H9 (cell line): ENCODE measurements at regions not wholly inside any gene's neighbourhood (a gene's known extent, or its start where the extent isn't known, plus 50 kb on each side); places are given as distances from the start of the nearest gene placed in this dataset.
"Not testable (repeated sequence)": the region's sequence is repeated elsewhere in the genome, so short reads cannot be mapped to it uniquely, and the experiment has no call there.

ENCODE experiments used
- DNase-seq: peaks from one replicate; pipeline ENCODE4 v3.0.0-alpha.2; 2017
- H2AFZ ChIP-seq: one replicate; pipeline ENCODE4 v1.6.1; 2013; ENCODE audit warnings: mild to moderate bottlenecking, low read length, control low read depth, moderate library complexity
- H2AK5ac ChIP-seq: 2 replicates; pipeline ENCODE4 v1.6.1; 2013; ENCODE audit warnings: low read length, control low read depth, mixed read lengths; ENCODE audit not compliant: insufficient read length
- H2BK120ac ChIP-seq: one replicate; pipeline ENCODE4 v1.6.1; 2013; ENCODE audit warnings: low read depth, mild to moderate bottlenecking, low read length, control low read depth, inconsistent platforms; ENCODE audit not compliant: poor library complexity, severe bottlenecking
- H2BK12ac ChIP-seq: 2 replicates; pipeline ENCODE4 v1.6.1; 2013; ENCODE audit warnings: low read length, control low read depth, mixed read lengths, low read depth; ENCODE audit not compliant: insufficient read length
- H2BK15ac ChIP-seq: 2 replicates; pipeline ENCODE4 v1.6.1; 2013; ENCODE audit warnings: low read depth, low read length, control low read depth
- H2BK20ac ChIP-seq: one replicate; pipeline ENCODE4 v1.6.1; 2013; ENCODE audit warnings: low read depth, mild to moderate bottlenecking, low read length, control low read depth, inconsistent platforms; ENCODE audit not compliant: poor library complexity, severe bottlenecking
- H2BK5ac ChIP-seq: 2 replicates; pipeline ENCODE4 v1.6.1; 2013; ENCODE audit warnings: low read length, control low read depth, mixed read lengths; ENCODE audit not compliant: insufficient read length
- H3K14ac ChIP-seq: 2 replicates; pipeline ENCODE4 v1.6.1; 2013; ENCODE audit warnings: low read length, control low read depth; ENCODE audit not compliant: insufficient read depth
- H3K18ac ChIP-seq: 2 replicates; pipeline ENCODE4 v1.6.1; 2013; ENCODE audit warnings: low read depth, mild to moderate bottlenecking, mixed read lengths, low read length, control low read depth; ENCODE audit not compliant: insufficient read length
- H3K23ac ChIP-seq: 2 replicates; pipeline ENCODE4 v1.6.1; 2013; ENCODE audit warnings: low read length, control low read depth, mixed read lengths, low read depth; ENCODE audit not compliant: insufficient read length
- H3K23me2 ChIP-seq: 2 replicates; pipeline ENCODE4 v1.6.1; 2013; ENCODE audit warnings: low read depth, mild to moderate bottlenecking, mixed read lengths, low read length, control low read depth; ENCODE audit not compliant: insufficient read length, poor library complexity, severe bottlenecking
- H3K27ac ChIP-seq: 2 replicates; pipeline ENCODE4 v1.5.1; 2013; ENCODE audit warnings: low read length, control low read depth, mixed read lengths, low read depth; ENCODE audit not compliant: insufficient read length
- H3K27me3 ChIP-seq: 2 replicates; pipeline ENCODE4 v1.6.1; 2013; ENCODE audit warnings: low read length, control low read depth, inconsistent platforms; ENCODE audit not compliant: insufficient read depth
- H3K4ac ChIP-seq: 2 replicates; pipeline ENCODE4 v1.6.1; 2013; ENCODE audit warnings: low read depth, mild to moderate bottlenecking, control low read depth, inconsistent platforms, low read length, moderate library complexity
- H3K4me1 ChIP-seq: 2 replicates; pipeline ENCODE4 v1.6.1; 2013; ENCODE audit warnings: low read length, control low read depth, inconsistent platforms; ENCODE audit not compliant: insufficient read depth
- H3K4me2 ChIP-seq: 2 replicates; pipeline ENCODE4 v1.6.1; 2013; ENCODE audit warnings: low read length, control low read depth, mixed read lengths; ENCODE audit not compliant: insufficient read length, insufficient read depth
- H3K56ac ChIP-seq: 2 replicates; pipeline ENCODE4 v1.6.1; 2013; ENCODE audit warnings: low read depth, mild to moderate bottlenecking, mixed read lengths, low read length, control low read depth; ENCODE audit not compliant: insufficient read length
- H3K79me1 ChIP-seq: 2 replicates; pipeline ENCODE4 v1.6.1; 2013; ENCODE audit warnings: low read depth, mild to moderate bottlenecking, moderate library complexity, low read length, control low read depth, inconsistent platforms; ENCODE audit not compliant: insufficient read depth, poor library complexity, severe bottlenecking
- H3K79me2 ChIP-seq: 2 replicates; pipeline ENCODE4 v1.6.1; 2013; ENCODE audit warnings: low read length, control low read depth, inconsistent platforms; ENCODE audit not compliant: insufficient read depth
- H3K9ac ChIP-seq: 2 replicates; pipeline ENCODE4 v1.6.1; 2013; ENCODE audit warnings: low read length, control low read depth, mixed read lengths; ENCODE audit not compliant: insufficient read length; ENCODE audit errors: extremely low read depth
- H3K9me3 ChIP-seq: one replicate; pipeline ENCODE4 v1.6.1; 2013; ENCODE audit warnings: low read depth, low read length, inconsistent platforms; ENCODE audit not compliant: control insufficient read depth
- H3T11ph ChIP-seq: one replicate; pipeline ENCODE4 v1.6.1; 2013; ENCODE audit warnings: mild to moderate bottlenecking, low read length, control low read depth, inconsistent platforms
- H4K20me1 ChIP-seq: one replicate; pipeline ENCODE4 v1.6.1; 2013; ENCODE audit not compliant: control insufficient read depth, insufficient read length, insufficient read depth
- H4K5ac ChIP-seq: 2 replicates; pipeline ENCODE4 v1.6.1; 2013; ENCODE audit warnings: low read depth, mild to moderate bottlenecking, mixed read lengths, low read length, control low read depth; ENCODE audit not compliant: insufficient read length
- H4K8ac ChIP-seq: replicated peaks from 2 replicates; pipeline ENCODE4 v1.6.1; 2013; ENCODE audit warnings: low read length, control low read depth, mixed read lengths, low read depth; ENCODE audit not compliant: insufficient read length
- H4K91ac ChIP-seq: 2 replicates; pipeline ENCODE4 v1.6.1; 2013; ENCODE audit warnings: low read depth, mild to moderate bottlenecking, moderate library complexity, mixed read lengths, low read length, control low read depth; ENCODE audit not compliant: insufficient read length
- H3K27ac Mint-ChIP-seq, 3 experiments: 2 replicates in 2 of 3; 3 replicates in 1 of 3; pipeline ENCODE4 v1.8.0; 2020 to 2021; ENCODE audit warnings: mixed read lengths in 3 of 3, mild to moderate bottlenecking in 1 of 3, moderate library complexity in 1 of 3
- H3K27me3 Mint-ChIP-seq: 2 replicates; pipeline ENCODE4 v1.8.0; 2021; ENCODE audit warnings: low read depth, mild to moderate bottlenecking, moderate library complexity, mixed read lengths
- H3K36me3 Mint-ChIP-seq, 3 experiments: 2 replicates in 2 of 3; 3 replicates in 1 of 3; pipeline ENCODE4 v1.8.0; 2020 to 2021; ENCODE audit warnings: low read depth in 3 of 3, mixed read lengths in 3 of 3; ENCODE audit not compliant: insufficient read depth in 1 of 3
- H3K4me1 Mint-ChIP-seq, 2 experiments: 2 replicates each; pipeline ENCODE4 v1.8.0; 2020; ENCODE audit warnings: mixed read lengths in 2 of 2
- H3K4me3 Mint-ChIP-seq, 2 experiments: 2 replicates in 1 of 2; 3 replicates in 1 of 2; pipeline ENCODE4 v1.8.0; 2020 to 2021; ENCODE audit warnings: mild to moderate bottlenecking in 2 of 2, mixed read lengths in 2 of 2, moderate library complexity in 1 of 2
- H3K9me3 Mint-ChIP-seq, 2 experiments: 2 replicates in 1 of 2; 3 replicates in 1 of 2; pipeline ENCODE4 v1.8.0; 2020; ENCODE audit warnings: mild to moderate bottlenecking in 2 of 2, mixed read lengths in 2 of 2, moderate library complexity in 1 of 2
- WGBS: extraction: QIAGEN DNeasy Blood & Tissue Kit; methylation state at CpG from one replicate; pipeline ENCODE4 v1.1.7; 2013; ENCODE audit warnings: missing lambda C conversion rate, low lambda C conversion rate, mixed read lengths; ENCODE audit not compliant: insufficient read length; ENCODE audit errors: extremely low coverage; 5-methylcytosine and 5-hydroxymethylcytosine counted together

- not testable (repeated sequence) for H3K56ac ChIP-seq, H3K9me3 ChIP-seq, H3K23me2 ChIP-seq, H2BK20ac ChIP-seq, H3K18ac ChIP-seq, H3K27ac Mint-ChIP-seq, DNase-seq, H4K8ac ChIP-seq, H3K9me3 Mint-ChIP-seq, H3K79me2 ChIP-seq, H3K27ac ChIP-seq, H3K9ac ChIP-seq, H3K4me3 Mint-ChIP-seq, H4K5ac ChIP-seq, H3K27me3 Mint-ChIP-seq, H3K23ac ChIP-seq, H4K91ac ChIP-seq, H3K4me1 ChIP-seq, H2BK120ac ChIP-seq, H4K20me1 ChIP-seq, H2BK15ac ChIP-seq, H2AFZ ChIP-seq, H2BK5ac ChIP-seq, H2AK5ac ChIP-seq, H3K36me3 Mint-ChIP-seq, H3T11ph ChIP-seq, H3K14ac ChIP-seq, H3K79me1 ChIP-seq, H2BK12ac ChIP-seq, H3K27me3 ChIP-seq, H3K4ac ChIP-seq, H3K4me2 ChIP-seq
- H3K4me1 Mint-ChIP-seq = peaks cover 4 to 25% of the 10 kb centered on the region in 2 experiments
- WGBS = no CpG with 5 or more reads among the region's 21 CpGs
Observed at GRCh38 chr12:131440209-131441059, 270.5 kb upstream of the SFSWAP start.
